ENCODE measurements at regions not wholly inside any gene's neighbourhood (a gene's known extent, or its start where the extent isn't known, plus 50 kb on each side); places are given as distances from the start of the nearest gene placed in this dataset.

DNA sequence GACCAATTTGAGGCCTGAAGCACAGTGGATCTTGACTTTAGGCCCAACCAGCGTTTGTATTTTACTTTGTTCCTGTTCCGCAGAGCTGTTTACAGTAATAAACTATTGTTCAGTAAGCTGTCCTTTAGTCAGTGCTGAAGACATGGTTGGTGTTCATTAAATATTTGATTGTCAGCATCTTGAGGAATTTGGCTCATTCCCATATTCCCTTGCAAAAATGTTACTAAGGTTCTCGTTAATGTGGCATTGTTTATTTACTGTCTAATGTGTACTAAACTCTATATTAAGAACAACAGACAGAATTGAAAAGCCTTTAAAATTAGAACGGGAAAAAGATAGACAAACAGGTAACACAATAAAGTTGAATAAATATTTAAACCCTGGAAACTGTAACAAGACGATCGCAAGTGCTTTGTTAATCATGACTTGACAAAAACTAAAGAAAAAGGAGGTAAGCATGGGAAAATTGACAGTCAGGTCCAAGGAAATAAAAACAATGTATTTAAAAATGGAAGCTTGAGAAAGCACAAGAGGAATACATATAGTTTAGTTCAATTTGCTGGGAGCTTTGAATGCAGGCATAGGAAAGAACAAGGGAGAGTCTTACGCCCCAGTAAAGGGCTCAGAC, 1060.8 kb upstream of the CRIM1 start:
- TF ChIP-seq CTCF (IDR thresholded peaks at IDR 0.05; ENCODE audit: insufficient read depth, low read length, poor library complexity, severe bottlenecking) (no peak), EZH2phosphoT487 (conservative IDR thresholded peaks at IDR 0.05; ENCODE audit: low read length) (no peak)

Measured in SU-DHL-6 (cell line).